ENCODE measurements at regions not wholly inside any gene's neighbourhood (a gene's known extent, or its start where the extent isn't known, plus 50 kb on each side); places are given as distances from the start of the nearest gene placed in this dataset.

DNA sequence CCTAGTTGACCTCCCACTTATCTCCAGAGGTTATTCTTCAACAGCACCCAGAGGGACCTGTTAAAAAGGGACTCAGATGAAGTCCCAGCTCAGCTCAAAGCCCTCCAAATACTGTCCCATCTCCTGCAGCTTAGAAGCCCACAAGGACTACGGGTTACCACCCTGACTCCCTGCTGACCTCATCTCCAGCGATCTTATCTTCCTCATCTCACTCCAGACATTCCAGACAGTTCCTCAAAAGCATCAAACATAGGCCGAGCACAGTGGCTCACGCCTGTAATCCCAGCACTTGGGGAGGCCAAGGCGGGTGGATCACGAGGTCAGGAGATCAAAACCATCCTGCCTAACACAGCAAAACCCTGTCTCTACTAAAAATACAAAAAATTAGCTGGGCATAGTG is 263.8 kb upstream of the TLE4 start (continued):
- TF ChIP-seq SIN3A (conservative IDR thresholded peaks at IDR 0.05 in 1 of 2, IDR thresholded peaks at IDR 0.05 in 1 of 2; ENCODE audit: low read depth in 1 of 2, low read length in 2 of 2) (no peak), BRCA1 (IDR thresholded peaks at IDR 0.05; ENCODE audit: low read depth, low read length) (no peak), KDM1A (IDR thresholded peaks at IDR 0.05; ENCODE audit: borderline replicate concordance, low read length) (no peak), CBX5 (IDR thresholded peaks at IDR 0.05; ENCODE audit: low read depth, low read length) (no peak), POLR2AphosphoS5 (IDR thresholded peaks at IDR 0.05; ENCODE audit: low read depth, low read length) (no peak)
